HG03175 (cell line): ENCODE measurements at regions not wholly inside any gene's neighbourhood (a gene's known extent, or its start where the extent isn't known, plus 50 kb on each side); places are given as distances from the start of the nearest gene placed in this dataset.

ENCODE experiments used
- ATAC-seq: cut with Tn5 transposase; IDR thresholded peaks from one replicate; pipeline ENCODE4 v1.9.1; 2021; ENCODE audit warnings: mild to moderate bottlenecking, moderate library complexity; ENCODE audit not compliant: unreplicated experiment

DNA sequence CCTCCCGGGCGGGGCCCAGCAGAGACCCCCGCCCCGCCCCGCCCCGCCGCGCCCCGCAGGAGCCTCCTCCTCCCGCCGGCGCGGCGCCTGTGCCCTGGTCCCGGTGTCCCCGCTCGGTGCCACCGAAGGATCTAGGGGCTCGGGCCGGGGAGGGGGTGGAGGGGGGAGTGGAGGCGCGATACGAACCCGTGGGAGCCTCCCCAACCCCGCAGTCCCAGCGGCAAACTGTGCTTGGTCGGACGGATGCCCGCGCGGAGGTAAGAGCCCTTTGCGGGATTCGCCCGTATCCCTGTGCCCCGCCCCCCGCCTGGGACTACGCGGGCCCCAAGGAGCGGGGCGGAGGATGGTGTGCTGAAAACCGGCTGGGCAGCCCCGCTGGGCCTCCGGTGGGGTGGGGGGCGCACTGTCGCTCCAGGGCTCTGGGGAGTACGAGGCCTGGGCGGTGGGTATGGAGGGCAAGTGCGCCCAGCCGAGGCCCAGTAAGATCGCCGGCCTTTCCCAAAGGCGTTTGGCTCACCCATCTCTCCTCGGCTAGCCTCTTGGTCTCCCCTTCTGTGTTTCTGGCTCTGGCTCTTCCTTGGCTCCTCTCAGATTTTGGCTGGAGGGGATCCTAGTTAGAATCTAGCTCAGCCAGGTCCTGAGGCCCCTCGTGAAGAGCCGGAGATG, 65.6 kb upstream of the POLG start:
- peak; percentile 18 for ATAC-seq

DNA sequence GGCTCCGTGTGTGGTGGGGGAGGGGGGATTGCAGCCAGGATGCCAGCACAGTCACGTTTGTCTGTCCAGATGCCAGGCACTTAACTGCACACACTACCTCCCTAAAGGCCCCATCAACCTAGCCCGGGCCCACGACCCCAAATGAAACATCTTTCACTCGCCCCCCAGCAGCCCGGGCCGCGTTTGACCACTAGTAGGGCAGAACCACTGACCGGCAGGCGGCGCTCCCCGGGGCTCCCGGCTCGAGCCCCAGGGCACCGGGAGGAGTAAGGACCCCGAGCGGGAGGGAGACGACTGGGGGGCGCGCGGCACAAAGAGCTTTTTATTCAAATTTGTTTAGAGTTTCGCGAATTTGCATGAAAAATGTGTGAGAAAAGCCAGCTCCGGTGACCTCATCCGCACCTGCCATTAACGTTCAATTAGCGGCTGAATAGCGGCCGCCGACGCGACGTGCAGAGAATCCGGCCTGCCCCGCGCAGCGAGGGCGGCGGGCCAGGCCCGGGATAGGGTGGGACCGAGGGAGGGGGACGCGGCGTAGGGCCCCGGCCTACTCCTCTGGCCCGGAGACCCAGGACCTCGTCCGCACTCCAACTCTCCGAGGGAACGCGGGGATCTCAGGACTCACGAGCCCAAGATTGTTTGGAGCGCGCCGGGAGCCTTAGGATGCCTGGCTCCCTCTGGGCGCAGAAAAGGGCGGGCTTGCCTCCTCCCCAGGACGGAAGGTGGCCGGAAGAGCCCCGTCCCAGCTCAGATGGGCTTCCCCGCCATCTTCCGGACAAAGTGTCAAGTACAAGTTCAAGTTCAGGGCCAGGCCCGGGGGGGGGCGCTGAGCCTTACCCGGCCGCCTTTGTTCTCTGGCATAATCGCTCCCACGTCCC, 64.9 kb upstream of the POLG start:
- ATAC-seq = peak; percentile 63

DNA sequence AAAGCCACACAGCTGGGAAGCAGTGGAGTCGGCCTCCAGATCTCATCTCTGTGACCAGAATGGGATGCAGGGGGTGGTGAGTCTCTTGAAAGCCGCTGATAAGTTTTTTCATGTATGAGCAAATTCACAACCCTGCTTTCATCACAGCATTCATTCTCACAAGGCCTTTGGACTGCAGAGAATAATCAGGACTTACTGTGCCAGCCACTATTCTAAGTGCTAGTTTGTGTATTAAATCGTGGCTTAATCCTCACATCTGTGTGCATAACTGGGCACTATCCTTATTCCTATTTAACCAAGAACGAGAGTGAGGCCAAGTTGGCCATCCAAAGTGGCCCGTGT, 64.2 kb upstream of the POLG start:
- no peak for ATAC-seq

DNA sequence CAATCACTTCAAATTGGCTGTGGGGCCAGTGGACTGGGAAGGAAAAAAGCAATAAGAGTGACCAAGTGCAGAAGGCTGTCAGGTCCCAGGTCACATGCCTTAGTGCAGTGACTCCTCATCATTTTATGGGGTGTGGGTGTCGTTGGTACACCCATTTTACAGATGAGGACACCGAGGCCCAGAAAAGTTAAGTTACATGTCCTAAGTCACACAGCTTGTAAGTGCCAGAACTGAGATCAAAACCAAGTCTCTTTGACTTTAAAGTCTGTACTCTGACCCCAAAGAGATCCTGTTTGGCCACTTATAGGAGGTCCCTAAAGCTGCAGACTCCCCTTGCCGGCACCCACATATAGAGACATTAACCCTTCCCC, 63.0 kb upstream of the POLG start:
- ATAC-seq = no peak

DNA sequence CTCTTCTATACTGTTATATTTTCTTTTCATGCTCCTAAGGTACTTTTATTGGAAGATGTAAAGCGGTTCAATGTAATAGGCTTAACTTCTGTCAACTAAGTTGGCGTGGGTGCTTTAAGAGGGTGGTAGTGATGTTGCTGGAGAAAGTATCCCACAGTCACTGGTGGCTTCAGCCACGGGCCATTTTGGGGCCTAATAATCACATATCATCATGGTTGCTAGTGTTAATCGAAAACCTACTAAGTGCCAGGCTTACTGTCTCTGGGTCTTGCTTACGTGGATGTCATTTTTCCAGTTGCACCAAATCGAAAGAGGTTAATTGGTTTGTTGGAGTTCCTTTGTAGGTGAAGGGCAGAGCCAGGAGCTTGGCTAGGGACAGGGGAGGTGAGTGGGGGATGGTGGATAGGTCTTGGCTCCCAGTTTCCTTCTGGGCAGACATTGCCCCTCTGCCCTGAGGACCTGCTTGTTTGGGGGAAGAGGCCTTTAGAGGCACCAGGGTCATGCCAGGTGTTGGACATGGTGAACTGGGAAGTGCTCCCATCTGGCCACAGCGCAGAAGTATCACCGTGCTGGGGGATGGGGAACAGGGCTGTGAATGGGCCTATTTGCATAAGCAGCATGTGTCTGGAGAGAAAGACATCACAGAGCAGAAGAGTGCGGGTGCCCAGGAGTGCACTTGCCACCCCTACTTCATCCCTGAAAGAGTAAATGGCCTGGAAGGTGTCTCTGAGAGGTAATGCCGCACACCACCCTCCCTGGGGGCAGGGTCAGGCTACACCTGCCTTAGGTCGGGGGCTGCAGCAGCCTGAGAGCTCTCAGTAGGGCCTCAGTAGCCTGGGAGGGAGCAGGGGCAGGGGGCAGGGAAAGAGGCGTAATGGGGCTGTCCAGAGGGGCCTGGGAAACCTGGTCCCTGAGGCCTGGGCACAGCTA, 62.4 kb upstream of the POLG start:
- no peak for ATAC-seq

DNA sequence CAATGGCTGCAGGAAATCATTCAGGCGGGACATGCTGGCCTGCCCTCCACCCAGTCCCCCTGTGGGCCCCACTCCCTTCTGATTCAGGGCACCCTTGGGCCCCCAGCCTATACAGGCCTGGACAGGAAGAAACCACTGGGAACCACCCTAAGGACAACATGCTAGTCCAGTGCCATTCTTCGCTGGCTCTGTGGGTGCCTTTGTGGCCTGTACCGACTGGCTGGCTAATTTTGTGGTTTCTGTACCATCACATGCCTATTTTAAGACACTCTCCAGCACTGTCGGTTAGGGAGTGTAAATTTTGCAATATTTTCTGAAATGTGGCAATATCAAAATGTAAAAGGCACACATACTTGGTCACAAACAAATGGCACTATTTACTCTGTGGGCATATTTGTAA, 61.4 kb upstream of the POLG start:
- ATAC-seq = no peak

DNA sequence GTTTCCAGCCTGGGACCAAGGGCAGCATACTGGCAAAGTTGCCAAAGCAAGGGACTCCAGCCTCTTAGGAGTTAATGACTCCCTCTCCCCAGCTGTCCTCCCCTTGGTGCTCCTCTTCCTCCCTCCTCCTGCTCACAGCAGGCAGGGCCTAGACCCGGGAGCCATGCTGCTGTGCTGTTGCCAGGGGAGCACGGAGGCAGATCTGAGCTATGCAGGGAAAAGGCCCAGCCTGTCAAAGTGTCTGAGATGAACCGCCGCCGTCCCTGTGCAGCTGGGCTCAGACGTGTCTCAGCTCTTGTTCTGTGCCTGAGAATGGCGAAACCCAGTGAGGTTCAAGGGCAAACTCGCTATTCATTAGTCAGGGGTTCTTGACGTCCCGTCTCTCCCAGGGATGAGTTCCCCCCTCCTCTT, 60.8 kb upstream of the POLG start:
- no peak for ATAC-seq

DNA sequence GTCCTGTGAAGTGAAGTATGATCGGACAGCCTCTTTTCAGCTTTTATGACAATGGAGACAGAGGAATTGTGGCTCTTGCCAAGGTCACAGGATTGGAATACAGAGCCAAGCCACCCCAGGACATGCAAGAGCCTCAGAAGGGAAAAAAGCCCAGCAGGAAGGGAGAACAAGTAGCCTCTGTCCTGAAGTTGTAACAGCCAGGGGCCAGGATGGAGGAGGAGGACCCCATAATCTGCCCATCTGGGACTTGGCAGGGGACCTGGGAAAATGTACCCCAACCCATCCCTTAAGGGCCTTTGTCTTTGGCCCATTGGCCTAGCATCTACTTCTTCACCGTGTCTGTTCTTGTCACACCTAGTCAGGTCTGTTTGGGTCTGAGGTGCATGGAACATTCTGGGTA, 60.4 kb upstream of the POLG start:
- ATAC-seq = no peak

DNA sequence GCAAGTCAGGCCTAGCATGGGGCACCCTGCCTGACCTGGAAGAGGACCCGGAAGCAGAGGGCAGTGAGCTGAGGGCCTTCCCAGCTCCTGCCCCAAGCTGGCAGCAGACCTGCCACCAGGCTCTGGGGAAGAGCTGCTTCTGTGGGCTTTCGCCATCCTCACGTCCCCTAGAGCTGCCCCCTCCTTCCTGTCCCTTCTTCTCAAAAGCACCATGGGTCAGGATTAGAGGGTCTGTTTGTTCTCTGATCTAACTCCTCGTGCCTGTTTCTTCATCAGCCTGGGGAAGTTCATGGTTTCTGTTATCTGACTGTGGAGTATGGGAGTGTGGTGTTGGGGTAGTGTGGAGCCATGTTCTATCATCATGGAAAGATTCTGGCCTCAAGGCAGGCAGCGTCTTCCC, 58.4 kb upstream of the POLG start:
- ATAC-seq = no peak

DNA sequence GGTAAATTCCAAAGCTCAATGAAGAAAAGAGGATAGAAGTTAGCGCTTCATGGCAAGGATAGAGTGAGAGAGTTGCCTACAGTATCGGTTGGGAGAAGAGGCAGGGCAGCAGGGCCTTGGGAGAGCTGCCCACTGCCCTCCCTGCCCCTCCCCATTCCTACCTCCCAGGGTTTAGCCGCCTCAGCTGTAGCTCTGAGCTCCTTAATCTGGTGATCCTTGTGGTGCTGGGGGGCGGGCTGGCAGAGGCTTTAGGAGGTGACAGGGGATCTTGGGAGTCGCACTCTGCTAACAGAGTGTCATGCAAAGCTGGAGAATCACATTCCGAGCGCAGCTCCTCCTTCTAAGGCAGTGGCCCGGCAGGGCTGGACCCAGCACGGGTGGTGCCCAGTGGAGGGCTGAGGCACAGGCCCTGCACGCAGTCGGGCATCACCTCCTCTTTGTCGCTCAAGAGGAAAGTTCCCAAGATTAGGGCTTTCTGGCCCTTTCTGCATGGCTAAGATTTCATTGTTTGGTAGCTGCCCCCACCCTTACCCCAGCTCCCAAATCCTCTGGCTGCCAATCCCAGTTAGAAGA, 57.1 kb upstream of the POLG start:
- no peak for ATAC-seq

DNA sequence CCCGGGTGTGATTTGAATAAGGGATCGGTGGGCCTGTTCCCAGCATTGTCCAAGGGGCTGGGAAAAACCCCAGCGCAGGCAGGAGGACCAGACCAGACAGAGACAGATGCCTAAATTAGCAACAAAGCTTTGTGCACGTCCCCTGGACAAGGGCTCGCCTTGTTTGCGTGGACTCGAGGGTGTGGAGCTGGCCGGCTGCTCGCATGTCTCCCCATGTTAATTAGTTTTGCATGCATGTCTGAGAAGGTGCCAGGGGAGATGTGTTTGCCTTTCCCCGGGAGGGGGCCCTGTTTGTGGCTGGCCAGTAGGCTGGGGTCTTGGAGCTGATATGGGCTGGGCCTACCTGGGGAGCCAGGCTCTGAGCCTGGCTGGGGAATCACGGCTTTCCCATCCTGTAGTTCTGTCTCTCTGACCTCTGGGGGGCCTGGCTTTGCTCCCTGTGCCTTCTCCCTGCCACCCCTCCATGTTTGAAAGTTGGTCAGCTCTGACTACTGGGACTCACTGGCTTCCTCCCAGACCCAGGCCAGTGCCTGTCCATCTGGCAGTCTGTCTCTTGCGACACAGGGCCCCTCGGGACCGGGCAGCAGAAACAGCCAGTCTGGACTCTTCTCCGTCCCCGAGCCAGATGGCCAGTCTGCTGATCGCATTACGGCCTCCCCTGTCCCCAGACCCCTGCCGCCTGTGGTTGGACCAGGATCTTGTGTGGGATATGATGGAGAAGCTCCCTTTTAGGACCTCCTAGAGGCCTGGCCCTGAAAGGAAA, 55.4 kb upstream of the POLG start:
- ATAC-seq = no peak

DNA sequence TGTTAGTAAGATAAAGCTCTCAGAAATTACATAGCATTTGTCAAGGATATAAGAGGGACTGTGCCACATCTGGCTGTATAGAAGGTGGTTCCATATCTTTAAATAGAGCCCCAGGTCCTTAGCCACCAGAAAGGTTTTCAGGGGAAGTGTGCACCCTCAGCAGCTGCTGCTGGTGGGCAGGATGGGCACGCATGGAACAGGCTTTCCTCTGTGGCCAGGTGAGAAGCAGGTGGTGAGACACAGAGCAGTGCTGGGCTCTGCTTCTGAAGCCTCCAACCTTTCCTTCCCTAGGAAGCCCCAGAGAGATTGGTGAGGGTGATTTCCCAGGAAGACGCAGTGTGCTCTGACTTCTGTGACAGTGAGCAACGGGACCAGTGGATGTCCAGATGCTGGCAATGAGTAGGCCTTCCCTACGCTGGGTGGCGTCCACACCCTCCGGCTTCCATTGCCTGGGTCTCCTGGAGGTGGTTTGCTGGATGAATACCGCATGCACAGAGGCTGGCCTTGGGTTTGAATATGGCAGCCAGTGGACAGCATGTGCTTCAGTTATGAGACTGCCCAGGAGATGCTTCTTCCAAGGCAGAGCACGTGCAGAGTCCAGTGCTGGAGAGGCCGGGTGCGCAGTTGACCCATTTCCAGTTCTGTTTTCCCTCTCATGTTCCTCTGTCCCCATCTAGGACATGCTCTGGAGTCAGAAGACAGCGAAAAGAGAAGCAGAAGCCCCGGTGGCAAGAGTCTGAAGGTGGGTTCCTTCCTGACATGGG, 52.7 kb upstream of the POLG start:
- no peak for ATAC-seq

DNA sequence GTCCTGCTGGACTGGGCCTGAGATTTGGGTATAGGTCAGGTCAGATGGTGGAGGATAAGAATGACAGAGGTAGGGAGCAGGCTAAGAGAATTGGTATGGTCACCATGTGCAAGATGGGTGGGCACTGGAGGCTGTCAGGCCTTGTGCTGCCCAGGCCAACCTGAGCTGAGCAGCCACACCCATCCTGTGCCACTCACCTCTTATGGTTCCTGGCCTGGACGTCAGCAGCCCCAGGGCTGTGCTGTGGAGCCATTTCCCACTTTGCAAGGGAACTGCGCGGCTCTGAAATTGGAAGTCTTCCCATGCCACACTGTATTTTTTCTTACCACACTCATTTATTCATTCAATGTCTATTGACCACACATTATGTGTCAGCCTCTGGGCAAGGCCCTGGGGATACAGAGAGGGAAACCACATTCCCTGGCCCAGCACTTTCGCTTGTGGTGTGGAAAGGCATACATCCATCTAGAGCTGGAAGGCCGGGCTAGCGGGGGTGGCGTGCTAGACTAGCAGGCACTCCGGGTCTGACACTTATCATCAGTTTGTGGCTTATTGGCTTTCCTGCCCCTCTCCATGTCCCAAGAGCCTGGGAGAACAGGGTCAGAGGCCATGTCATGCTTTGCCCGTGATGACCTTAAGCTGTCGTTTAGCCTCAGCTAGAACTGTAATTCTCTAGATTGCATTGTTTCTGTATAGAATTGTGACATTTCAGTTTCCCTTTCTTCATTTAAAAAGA, 51.1 kb upstream of the POLG start:
- ATAC-seq = no peak
